Gastrocnemius medialis (tissue), 4 donors: ENCODE measurements at regions not wholly inside any gene's neighbourhood (a gene's known extent, or its start where the extent isn't known, plus 50 kb on each side); places are given as distances from the start of the nearest gene placed in this dataset.

Experiments used
- ATAC-seq, 2 donors: fragments of 150-250 bp; one replicate each; pipeline ENCODE4 v1.9.1; 2016
- DNase-seq, 2 donors: peaks; one replicate each; pipeline ENCODE4 v3.0.0-alpha.2; 2019
- H3K27ac ChIP-seq, 4 donors: fragments of 200-600 bp; sonication (generic); 1 replicate in 1 of 4; 2 replicates in 3 of 4; pipeline ENCODE4 v1.5.1; 2016 to 2018; ENCODE audit warnings: mild to moderate bottlenecking in 2 of 4, moderate library complexity in 1 of 4
- H3K27me3 ChIP-seq, 3 donors: fragments of 200-600 bp; sonication (generic) in 2 of 3; 1 replicate in 1 of 3; 2 replicates in 2 of 3; pipeline versions ENCODE4 v1.5.1 to v1.6.0; 2016 to 2019; ENCODE audit warnings: mild to moderate bottlenecking in 1 of 3, moderate library complexity in 1 of 3
- H3K36me3 ChIP-seq, 2 donors: fragments of 200-600 bp; sonication (generic) in 1 of 2; one replicate each; pipeline ENCODE4 v1.5.1; 2017 to 2018
- H3K4me1 ChIP-seq, 2 donors: fragments of 200-600 bp; sonication (generic) in 1 of 2; one replicate each; pipeline ENCODE4 v1.5.1; 2016 to 2017; ENCODE audit warnings: mild to moderate bottlenecking in 2 of 2
- H3K4me3 ChIP-seq, 4 donors: fragments of 200-600 bp; sonication (generic) in 3 of 4; 1 replicate in 1 of 4; 2 replicates in 3 of 4; pipeline ENCODE4 v1.5.1; 2016 to 2019; ENCODE audit warnings: mild to moderate bottlenecking in 2 of 4
- H3K9me3 ChIP-seq, 3 donors: fragments of 200-600 bp; sonication (generic) in 2 of 3; 1 replicate in 1 of 3; 2 replicates in 2 of 3; pipeline ENCODE4 v1.5.1; 2016 to 2019
- CTCF ChIP-seq, 5 experiments: fragments of 450-650 bp in 3 of 5; fragments of 200-600 bp in 2 of 5; sonication (generic) in 2 of 5; IDR thresholded peaks in 4 of 5; conservative IDR thresholded peaks in 1 of 5; 1 replicate in 4 of 5; 2 replicates in 1 of 5; pipeline ENCODE4 v1.5.1; 2016 to 2019; ENCODE audit warnings: antibody characterized with exemption in 5 of 5, mild to moderate bottlenecking in 3 of 5, moderate library complexity in 3 of 5
- POLR2A ChIP-seq, 2 donors: fragments of 450-650 bp; IDR thresholded peaks; one replicate each; pipeline ENCODE4 v1.6.1; 2017; ENCODE audit warnings: antibody characterized with exemption in 2 of 2, mild to moderate bottlenecking in 2 of 2, moderate library complexity in 2 of 2
- in situ Hi-C, 4 donors: fragments of 200-750 bp; cut with MboI; loops; one replicate each; pipeline versions ENCODE4 v1.15.0 to v1.8.0; 2017; ENCODE audit warnings: low sequenced_read_pairs in 4 of 4
- intact Hi-C: fragments of 100-400 bp; cut with DNase I; formaldehyde crosslinking; loops from one replicate; pipeline ENCODE4 v1.15.1; 2023; ENCODE audit warnings: low total_unique reads

GRCh38 chr14:97180304-97181200 is 383.4 kb downstream of the VRK1 start:
- no peaks in the 10 kb centered on the region for H3K36me3 ChIP-seq
- H3K9me3 ChIP-seq, result no peaks in the 10 kb centered on the region
- no peak overlapping the region for H3K27ac ChIP-seq
- H3K4me1 ChIP-seq, result no peaks in the 10 kb centered on the region
- intact Hi-C loops, result no loop called here
- ATAC-seq, result no peak
- no peak overlapping the region for H3K4me3 ChIP-seq
- in situ Hi-C loops, result no loop called here
- no peaks in the 10 kb centered on the region for H3K27me3 ChIP-seq
- DNase-seq, result no peak
- TF ChIP-seq CTCF (IDR thresholded peaks at IDR 0.05 in 4 of 5, conservative IDR thresholded peaks at IDR 0.05 in 1 of 5) (no peak), POLR2A (IDR thresholded peaks at IDR 0.05) (no peak)

GRCh38 chr14:97185186-97185585 is 388.0 kb downstream of the VRK1 start:
- in situ Hi-C loops (no loop called here), intact Hi-C loops (no loop called here)
- TF ChIP-seq POLR2A (IDR thresholded peaks at IDR 0.05), result no peak
- TF ChIP-seq CTCF (IDR thresholded peaks at IDR 0.05 in 4 of 5, conservative IDR thresholded peaks at IDR 0.05 in 1 of 5), result no peak
- Histone ChIP-seq H3K27me3 (no peaks in the 10 kb centered on the region), H3K4me1 (no peaks in the 10 kb centered on the region), H3K27ac (no peak overlapping the region), H3K9me3 (no peaks in the 10 kb centered on the region), H3K4me3 (no peak overlapping the region), H3K36me3 (no peaks in the 10 kb centered on the region)
- DNase-seq (no peak), ATAC-seq (no peak)

GRCh38 chr14:97187916-97188315 is 390.7 kb downstream of the VRK1 start:
- DNase-seq, result no peak
- TF ChIP-seq POLR2A (IDR thresholded peaks at IDR 0.05) (no peak), CTCF (IDR thresholded peaks at IDR 0.05 in 4 of 5, conservative IDR thresholded peaks at IDR 0.05 in 1 of 5) (no peak)
- intact Hi-C loops, result no loop called here

GRCh38 chr14:97196336-97196735 is 399.2 kb downstream of the VRK1 start:
- Histone ChIP-seq H3K27ac (no peak overlapping the region), H3K4me1 (no peaks in the 10 kb centered on the region), H3K27me3 (no peaks in the 10 kb centered on the region), H3K9me3 (no peaks in the 10 kb centered on the region), H3K4me3 (no peak overlapping the region), H3K36me3 (no peaks in the 10 kb centered on the region)
- no peak for ATAC-seq
- no peak for DNase-seq
- no peak for TF ChIP-seq CTCF (IDR thresholded peaks at IDR 0.05 in 4 of 5, conservative IDR thresholded peaks at IDR 0.05 in 1 of 5)
- no peak for TF ChIP-seq POLR2A (IDR thresholded peaks at IDR 0.05)
- in situ Hi-C loops (no loop called here), intact Hi-C loops (no loop called here)

More at GRCh38 chr14:97187916-97188315, 390.7 kb downstream of the VRK1 start:
- Histone ChIP-seq H3K4me1 (no peaks in the 10 kb centered on the region), H3K27ac (no peak overlapping the region), H3K27me3 (no peaks in the 10 kb centered on the region), H3K9me3 (no peaks in the 10 kb centered on the region), H3K36me3 (no peaks in the 10 kb centered on the region), H3K4me3 (no peak overlapping the region)
- ATAC-seq, result no peak
- in situ Hi-C loops, result no loop called here
